Eye (tissue), 1 donor: ENCODE measurements at regions not wholly inside any gene's neighbourhood (a gene's known extent, or its start where the extent isn't known, plus 50 kb on each side); places are given as distances from the start of the nearest gene placed in this dataset.

Experiments
- DNase-seq: peaks from one replicate; pipeline ENCODE4 v3.0.0-alpha.2; 2015

DNA sequence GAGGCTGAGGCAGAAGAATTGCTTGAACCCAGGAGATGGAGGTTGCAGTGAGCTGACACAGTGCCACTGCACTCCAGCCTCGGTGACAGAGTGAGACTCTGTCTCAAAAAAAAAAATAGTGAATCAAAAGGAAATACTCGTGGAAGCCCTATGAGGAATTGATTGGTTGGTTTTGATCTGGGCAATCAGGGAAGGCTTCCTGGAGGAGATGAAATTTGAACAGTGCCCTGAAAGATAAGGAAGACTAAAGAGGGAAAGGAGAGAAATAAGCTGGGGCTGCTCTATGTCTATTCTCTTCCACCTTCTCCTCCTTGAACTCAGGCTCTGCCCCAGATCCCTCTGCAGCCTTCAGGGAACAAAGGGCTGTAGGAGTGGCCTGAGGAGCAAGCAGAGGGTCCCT, 54.1 kb downstream of the IRF2BPL start:
- no peak for DNase-seq

DNA sequence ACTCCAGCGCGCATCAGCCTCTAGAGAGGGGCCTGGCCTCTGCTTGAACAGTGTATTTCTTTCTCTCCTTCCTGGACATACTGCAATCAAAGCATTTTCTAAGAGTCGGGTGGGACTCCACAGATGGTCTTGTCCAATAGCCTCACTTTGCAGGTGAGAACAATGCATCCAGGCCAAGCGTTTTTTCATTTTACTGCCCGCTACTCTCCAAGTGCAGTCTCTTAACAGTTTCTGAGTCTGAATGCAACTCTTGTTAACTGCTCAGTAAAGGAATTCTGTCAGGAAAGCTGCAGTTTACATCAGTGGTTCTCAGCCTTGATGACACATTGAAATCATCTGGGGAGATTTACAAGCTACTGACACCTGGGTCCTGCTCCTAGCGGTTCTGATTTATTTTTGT, 57.0 kb downstream of the IRF2BPL start:
- DNase-seq = no peak

DNA sequence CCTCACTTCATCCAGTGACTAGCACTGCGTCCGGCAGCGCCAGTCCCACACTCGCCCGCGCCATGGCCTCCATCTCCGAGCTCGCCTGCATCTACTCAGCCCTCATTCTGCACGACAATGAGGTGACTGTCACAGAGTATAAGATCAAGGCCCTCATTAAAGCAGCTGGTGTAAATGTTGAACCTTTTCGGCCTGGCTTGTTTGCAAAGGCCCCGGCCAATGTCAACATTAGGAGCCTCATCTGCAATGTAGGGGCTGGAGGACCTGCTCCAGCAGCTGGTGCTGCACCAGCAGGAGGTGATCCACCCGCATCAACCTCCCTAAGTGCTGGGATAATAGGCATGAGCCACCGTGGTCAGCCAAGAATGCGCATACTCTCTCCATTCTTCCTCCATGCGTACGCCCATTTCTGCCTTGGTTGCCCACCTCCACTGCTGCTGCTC, 59.9 kb downstream of the IRF2BPL start:
- DNase-seq = peak; percentile 83

DNA sequence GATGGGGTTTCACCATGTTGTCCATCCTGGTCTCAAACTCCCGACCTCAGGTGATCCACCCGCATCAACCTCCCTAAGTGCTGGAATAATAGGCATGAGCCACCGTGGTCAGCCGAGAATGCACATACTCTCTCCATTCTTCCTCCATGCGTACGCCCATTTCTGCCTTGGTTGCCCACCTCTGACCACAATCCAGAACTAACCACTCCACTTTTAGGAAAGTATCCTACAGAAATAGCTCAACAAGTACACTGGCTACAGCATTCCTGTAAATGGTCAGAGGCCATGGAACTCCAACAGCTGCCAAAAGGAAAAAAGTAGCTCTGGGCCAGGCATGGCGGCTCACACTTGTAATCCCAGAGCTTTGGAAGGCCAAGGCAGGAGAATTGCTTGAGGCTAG, 60.7 kb downstream of the IRF2BPL start:
- DNase-seq = no peak

DNA sequence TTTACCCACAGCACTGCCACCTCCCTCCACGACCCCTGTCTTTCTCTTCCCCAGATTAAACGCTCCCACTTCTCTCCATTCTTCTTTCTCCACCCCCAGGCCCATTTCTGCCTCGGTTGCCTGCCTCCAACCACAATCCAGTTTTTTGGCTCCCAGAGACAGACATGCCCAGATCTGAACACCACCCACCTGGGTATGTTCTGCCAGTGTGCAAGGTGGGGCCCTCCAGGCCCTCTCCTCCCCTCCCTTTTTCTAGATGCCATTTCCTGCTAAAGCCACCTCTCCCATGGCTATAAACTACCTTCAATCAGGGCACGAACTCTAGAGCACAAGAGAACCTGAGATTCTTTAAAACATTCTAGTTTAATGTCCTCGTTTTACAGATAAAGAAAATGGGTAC, 63.3 kb downstream of the IRF2BPL start:
- DNase-seq = no peak

DNA sequence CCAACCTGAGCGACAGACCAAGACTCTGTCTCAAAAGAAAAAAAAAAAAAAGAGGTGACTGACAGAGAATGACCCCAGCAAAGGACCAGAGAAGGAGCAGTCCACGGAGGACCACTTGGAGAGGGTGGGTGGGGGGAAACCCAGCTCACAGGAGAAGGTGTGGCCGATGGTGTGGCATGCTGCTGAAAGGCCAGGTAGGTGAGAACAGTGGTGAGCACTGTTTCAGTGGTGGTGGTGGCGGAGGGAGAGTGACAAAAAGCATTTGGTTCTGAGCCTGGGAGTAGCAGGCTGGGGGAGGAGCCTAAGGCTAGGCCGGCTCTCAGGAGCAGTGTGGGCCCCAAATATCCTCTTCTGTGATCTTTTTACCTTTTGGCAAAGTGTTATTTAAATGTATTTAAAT, 63.8 kb downstream of the IRF2BPL start:
- no peak for DNase-seq

DNA sequence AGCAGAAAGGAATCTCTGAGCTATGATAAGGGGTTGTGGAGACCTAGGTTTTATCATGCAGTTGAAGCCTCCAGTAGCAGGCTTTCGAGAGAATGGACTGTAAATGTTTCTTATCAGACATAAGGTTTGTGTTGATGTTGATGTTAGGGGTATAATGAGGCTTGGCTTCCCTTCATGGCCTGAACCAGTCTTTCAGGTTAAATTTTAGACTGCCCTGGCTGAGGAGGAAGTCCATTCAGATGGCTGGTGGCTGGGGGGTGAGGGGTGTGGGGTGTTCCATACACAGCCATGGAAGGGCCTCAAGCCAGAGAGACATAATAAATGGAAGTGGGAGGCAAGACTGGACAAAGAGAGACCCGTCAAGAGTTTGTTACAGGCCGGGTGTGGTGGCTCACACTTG, 65.1 kb downstream of the IRF2BPL start:
- DNase-seq = no peak

DNA sequence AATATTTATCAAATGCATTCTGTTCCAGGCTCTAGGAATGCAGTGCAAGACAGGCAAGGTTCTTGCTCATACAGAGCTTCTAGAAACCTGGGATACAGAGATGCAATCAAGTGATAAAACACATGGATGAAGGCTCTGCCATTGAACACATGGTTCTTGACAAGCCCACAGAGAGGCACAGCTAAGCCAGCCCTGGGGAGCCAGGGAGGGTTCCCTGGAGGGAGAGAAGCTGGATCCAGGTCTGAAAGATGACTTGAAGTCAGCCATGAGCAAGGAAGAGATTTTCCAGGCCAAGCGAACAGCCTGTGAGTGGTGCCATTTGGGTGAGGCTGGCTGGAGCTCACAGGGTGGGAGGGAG, 66.2 kb downstream of the IRF2BPL start:
- no peak for DNase-seq

DNA sequence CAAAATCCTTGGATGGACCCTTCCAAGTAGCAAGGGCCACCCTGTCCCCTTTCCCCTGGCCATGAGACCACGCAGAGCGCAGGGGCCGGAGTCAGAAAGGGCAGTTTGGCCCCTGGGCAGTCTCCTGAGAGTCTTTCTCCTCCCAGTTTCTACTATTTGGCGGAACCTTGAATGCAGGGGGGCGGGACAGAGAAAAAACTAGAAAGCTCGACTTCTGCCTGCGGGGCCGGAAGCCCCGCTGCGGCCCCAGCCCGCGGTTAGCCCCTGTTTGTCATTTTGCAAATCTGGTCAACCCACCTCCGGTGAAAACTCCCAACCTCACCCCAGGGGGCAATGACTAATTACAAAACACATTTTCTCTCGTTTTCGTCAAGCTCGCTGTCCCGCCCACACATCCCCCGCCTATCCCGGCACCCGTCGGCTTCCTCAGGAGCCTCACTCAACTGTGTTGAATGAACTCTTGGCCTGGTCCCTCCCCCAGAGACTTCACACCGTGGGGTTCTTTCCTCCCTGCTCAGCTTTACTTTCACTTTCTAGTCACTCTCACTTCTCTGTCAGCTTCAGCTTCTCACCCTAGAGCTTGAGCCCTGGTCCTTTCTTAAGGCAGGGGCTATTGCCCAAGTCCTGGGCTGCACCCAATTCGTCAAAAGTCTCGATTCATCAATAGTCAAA, 66.7 kb downstream of the IRF2BPL start:
- DNase-seq = peak; percentile 89

DNA sequence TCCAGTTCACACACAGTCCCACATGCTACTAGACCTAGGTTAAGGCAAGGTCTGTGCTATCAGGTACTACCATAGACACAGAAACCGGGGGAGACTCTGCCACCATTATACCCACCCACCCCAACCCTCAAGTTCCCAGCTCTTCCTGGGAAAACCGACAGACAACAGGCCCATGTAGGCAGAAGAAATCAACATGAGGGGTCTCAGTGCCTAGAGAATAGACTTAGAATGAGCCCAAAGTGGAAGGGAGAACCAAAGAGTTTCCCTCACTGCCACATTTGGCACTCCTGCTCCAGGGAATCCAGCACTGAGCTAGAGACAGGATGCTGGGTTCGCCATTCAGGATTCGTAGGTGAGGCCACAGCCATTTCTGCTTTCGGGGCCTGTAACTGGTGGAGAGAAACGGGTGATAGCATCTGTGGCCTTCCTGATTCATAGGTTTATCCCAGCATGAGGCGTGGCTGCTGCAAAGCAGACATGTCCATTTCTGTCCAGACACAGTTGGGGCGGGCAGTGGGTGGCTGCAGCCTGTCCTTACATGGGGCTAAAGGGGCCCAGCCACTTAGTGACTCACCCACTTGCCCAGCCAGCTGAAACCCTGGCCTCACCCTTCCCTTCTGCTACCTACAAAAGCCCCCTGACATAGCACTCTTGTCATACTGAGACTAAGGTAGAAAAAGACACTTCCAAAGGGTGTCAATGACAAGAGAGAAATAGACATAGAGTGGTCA, 69.4 kb downstream of the IRF2BPL start:
- DNase-seq = no peak

DNA sequence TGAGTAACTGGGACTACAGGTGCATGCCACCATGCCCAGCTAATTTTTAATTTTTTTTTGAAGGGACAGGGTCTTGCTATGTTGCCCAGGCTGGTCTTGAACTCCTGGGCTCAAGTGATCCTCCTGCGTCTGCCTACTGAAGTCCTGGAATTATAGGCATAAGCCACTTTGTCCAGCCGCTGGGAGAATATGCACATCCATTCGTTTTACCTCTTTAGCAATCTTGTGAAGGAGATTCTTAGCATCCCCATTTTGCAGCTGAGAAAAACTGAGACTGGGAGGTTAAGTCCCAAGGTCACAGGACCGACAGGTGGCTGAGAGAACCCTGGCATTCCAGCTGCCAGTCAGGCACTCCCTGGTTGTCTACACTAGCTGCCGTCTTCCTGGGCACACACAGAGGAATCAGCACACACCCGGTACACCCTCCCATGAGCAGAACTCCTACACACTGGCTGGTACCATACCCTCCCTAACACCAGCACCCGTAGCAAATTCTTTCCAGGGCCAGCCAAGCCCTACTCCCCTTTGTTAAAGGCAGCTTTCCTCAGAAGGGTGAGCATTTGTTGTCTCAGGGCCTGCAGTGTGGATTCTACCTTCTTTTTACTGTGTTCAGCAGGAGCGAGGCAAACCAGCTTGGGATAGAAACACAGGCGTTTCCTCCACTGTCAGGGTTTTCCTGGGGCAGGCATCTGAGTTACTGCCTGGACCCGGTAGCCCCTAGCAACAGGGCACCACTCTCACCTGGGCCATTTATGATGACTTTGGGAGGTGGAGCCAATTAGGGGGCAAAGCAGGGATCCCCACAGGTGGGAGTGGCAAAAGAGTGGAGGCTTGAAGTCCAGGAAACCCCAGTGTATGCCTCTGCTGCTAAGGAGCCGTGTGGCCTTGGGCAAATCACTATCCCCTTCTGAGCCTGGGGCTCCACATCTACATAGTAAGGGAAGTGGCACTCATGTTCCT, 70.2 kb downstream of the IRF2BPL start:
- no peak for DNase-seq

DNA sequence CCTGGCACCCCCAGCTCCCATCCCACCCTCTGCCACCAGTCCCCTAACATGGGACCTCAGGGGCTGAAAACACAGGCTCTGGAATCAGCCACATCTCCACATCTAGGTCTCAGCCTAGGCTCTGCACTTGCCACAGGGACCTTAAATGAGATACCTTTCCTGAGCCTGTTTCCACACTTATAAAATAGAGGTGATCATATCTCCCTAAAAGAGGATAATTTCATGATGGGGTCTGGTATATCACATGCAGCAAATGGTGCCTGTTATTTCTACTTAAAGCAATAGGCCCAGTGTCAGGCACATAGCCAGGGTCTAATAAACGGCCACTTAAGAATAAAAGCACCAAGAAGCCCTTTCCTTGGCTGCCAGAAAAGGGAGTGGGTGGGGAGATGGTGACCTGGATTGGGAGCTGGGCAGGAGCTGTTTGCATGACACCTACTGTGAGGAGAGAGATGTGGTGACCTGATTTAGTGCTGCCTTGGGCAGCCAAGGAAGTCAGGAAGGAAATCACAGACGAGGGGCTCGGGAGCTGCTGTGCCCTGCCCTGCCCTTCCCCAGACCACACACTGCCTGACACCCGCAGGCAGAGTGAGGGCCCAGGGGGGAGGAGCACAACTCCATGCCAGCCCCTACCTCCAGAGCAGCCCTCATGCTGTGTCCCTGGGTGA, 71.2 kb downstream of the IRF2BPL start:
- no peak for DNase-seq

DNA sequence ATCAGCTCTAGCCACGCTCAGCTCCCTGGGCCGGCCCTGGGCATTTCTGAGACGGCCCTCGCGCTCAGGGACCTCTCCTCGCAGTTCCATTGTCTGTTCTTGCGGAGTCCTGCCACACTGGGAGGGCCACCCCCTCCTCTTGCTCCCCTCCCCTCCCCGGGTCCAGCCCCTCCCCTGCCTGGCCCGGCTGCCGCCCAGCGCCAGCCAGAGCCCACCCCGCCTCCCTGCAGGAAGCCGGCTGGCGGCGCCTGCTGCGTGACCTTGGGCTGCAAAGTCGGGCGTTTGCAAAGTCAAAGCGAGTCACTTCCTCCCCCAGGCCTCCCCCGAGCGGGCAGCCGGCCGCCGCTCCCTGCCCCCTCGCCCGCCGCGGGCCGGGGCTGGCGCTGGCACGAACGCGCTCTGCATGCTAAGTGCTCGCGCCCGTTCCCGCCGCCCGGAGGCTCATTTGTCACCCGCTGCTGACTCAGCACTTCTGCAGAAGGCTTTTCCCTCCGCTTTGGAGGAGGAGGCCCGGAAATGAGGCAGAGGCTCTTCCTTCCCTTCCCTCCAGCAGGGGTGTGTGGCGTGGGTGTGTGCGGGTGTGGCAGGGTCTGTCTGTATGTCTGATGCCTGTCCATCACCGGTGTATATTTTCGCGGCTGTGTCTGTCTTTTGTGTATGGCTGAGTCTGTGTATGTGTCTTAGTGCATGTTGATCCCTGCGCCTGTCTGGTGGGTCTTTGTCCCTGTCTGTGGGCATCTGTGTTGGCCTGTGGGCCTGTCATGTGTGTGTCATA, 72.0 kb downstream of the IRF2BPL start:
- DNase-seq = peak; percentile 97

DNA sequence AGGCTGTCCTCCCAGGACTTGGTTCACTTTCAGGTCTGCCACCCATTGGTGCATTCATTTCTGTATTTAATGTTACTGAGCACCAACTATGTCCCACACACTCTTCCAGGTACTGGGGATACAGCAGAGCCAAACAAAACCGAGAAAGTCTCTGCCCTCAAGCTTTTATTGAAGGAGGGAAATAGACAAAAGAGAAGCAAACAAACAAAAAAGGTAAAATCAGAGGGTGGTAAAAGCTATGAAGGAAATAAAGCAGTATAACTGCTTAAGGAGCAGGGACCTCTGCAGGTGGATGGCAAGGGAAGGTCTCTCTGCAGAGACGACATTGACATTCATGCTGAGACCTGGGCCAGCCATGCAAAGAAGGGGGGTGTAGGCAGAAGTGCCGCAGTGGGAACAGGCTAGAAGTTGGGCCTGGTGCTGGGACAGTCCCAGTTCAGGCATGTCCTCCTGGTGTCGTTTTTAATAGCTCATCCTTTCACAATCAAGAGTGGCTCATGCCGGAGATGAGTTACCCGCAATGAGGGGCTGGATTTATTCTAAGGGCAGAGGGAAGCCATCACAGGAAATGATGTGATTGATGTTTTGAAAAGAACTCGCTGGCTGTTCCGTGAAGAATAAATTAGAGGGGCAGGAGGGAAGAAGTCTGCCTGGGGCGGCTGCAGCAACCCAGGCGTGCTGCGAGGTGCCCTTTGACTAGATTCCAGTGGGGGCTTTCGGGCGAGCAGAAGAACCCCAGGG, 72.8 kb downstream of the IRF2BPL start:
- DNase-seq = peak; percentile 87

DNA sequence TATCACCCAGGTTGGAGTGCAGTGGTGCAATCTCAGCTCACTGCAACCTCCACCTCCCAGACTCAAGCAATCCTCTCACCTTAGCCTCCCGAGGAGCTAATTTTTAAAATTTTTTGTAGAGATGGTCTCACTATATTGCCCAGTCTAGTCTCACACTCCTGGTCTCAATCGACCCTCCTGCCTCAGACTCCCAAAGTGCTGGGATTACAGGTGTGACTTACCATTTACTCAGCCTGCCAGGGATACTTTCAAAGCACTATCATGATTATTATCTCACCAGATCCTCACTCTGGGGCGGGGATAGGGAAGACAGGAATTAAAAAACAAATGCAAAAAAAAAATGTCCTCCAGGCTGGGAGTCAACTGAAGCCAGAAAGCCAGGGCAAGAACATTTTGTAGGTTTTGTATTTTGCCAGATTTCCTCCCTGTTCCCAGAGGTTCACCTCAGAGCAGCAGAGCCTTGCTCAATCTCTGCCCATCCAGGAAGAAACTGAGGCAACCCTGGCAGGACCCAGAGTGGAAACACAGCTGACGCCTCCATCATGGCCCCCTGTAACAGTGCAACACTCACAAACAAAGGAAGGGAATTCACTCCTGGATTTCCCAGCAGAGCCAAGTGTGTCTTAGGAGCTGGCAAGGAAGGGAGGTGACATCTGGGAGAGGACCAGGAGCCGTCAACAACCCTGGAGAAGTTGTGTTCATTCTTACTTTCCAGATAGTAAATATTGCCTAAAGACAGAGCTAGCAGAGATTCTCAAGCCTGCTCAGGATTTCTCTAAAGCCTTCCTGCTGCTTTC, 73.9 kb downstream of the IRF2BPL start:
- no peak for DNase-seq

DNA sequence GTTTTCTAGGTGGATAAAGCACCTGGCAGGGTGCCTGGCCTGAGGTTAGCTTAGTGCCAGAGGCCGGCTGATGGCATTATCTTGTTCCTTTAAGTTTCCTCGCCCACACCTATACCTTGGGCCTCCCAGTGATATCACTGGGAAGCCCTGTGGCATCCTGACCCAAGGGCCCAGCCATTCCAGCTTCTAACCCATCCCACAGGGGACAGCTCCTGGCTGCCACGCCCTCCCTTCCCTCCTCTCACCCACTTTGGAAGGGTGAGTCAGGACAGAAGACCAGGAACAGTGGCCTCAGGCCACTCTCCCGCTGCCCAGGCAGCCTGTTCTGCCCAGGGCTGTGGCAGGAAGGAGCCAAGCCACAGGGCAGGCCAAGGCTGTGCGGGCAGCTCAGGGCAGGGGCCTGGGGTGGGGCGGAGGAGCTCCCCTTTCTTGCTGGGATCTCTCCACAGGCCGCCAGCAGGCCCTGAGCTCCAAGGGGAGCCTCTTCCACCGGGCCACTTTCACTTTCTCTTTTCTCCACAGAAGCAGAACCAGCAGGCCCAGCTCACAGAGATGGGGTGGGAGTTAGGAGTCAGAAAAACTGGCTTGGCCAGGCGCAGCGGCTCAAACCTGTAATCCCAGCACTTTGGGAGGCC, 75.1 kb downstream of the IRF2BPL start:
- no peak for DNase-seq

DNA sequence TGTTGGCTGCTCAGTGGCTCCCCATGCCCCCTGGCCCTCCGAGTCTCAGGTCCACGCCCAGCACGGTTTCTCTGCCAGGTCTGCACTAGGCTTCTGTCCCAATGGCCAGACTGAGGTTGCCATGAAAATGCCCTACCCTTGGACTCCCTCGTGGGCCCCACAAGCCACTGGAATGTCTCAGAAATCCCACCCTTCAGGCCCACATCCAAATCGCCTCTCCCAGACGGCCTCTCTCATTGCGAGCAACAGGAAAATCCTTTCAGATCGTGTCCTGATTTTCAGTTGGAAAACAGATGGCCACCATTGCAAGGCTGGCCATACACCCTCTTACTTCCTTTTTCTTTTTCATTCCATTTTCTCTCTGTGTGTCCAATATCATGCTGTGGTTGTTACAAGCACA, 77.3 kb downstream of the IRF2BPL start:
- DNase-seq = no peak

DNA sequence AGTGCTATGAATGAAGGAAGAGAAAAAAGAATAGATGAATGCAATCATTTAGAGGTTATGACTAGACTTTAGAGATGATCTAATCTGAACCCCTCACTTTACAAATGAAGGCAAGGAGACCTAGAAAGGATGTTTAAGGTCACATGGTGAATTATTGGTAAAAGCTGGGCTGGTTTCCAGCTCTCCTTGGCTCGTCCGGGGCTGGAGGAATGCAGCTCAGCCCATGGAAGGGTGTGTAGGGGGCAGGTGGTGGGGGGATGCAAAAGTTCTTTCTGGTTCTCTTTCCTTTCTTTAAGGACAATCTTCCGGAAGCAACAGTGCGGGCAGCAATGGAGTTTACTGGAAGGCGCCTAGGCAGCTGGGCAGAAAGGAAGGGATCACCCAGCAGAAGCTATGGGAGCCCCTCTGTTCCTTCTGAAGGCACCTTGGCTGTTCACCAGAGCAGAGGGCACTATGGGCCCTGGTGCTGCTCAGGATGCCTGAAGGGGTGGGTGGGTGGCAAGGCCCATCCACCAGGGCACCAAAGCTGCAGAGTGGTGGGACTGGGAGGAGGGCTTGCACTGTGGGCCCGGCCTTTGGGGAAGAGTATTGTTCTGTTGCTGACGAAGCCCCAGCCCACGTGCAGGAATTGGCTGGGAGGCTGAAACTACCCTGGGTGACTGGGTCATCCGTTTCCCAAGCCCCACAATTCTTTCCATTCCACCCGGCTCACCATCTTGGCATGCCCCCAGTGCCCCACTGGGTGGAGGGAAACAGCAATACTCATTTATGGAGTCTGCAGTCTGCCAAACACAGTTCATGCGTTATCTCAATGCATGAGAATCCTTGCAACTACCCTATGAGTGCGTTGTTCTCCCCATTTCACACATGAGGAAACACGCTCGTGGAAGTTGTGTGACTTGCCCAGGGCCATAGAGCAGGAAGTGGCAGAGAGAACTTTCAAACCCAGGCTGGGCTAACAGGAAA, 78.2 kb downstream of the IRF2BPL start:
- no peak for DNase-seq

DNA sequence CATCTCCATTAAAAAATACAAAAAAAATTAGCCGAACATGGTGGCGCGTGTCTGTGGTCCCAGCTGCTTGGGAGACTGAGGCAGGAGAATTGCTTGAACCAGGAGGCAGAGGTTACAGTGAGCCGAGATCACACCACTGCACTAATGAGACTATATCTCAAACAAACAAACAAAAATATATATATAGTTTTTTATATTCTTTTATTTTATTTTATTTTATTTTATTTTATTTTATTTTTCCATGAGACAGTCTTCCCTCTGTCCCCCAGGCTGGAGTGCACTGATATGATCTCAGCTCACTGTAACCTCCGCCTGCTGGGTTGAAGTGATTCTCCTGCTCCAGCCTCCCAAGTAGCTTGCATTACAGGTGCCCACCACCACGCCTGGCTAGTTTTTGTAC, 79.5 kb downstream of the IRF2BPL start:
- DNase-seq = peak; percentile 4
